Esophagus muscularis mucosa (tissue), 4 donors: ENCODE measurements at regions not wholly inside any gene's neighbourhood (a gene's known extent, or its start where the extent isn't known, plus 50 kb on each side); places are given as distances from the start of the nearest gene placed in this dataset.

Experiments used
- EP300 ChIP-seq: sonication (generic); formaldehyde crosslinking; IDR thresholded peaks from one replicate; pipeline ENCODE4 v1.6.1; 2017; ENCODE audit warnings: antibody characterized with exemption
- POLR2A ChIP-seq: fragments of 450-650 bp; IDR thresholded peaks from one replicate; pipeline ENCODE4 v1.6.1; 2017; ENCODE audit warnings: antibody characterized with exemption, moderate library complexity, mild to moderate bottlenecking, low read depth
- POLR2AphosphoS5 ChIP-seq, 2 donors: sonication (generic); formaldehyde crosslinking; IDR thresholded peaks; one replicate each; pipeline ENCODE4 v1.6.1; 2017; ENCODE audit warnings: antibody characterized with exemption in 2 of 2
- TF ChIP-seq, protein P1 (sequence below), 3 experiments: fragments of 200-600 bp in 2 of 3; fragments of 450-650 bp in 1 of 3; sonication (generic) in 2 of 3; IDR thresholded peaks; one replicate each; pipeline ENCODE4 v1.5.1; 2017 to 2019; ENCODE audit warnings: antibody characterized with exemption in 3 of 3, mild to moderate bottlenecking in 2 of 3, moderate library complexity in 1 of 3

DNA sequence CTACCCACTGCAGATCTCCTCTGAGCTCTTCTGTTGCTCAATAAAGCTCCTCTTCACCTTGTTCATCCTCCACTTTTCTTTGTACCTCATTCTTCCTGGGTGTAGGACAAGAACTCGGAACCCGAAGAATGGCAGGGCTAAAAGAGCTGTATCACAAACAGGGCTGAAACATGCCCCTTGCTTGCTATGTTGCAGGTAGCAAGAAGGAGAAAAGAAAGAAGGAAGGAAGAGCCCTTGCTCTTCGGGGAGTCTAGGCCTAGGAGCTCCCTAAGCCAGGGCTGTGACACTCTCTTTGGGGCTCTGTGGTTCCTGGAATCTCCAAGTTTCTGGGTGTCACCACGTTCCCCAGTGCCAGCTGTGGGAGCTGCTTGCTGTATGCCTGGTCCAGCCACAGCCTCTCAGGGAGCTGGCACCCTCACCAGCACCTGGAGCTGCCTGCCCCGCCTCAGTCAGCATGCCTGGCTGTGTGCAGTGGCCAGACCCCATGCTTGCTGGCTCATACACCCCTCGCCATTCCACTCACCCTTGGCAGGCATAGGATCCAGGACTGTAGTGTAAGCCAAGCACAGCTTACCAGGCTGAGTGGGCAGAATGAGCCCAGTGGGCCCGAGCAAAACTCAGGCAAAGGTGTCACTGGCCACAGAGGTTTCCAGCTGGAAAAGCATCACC lies 274.8 kb upstream of the ADRA1B start:
- TF ChIP-seq, protein P1, sequence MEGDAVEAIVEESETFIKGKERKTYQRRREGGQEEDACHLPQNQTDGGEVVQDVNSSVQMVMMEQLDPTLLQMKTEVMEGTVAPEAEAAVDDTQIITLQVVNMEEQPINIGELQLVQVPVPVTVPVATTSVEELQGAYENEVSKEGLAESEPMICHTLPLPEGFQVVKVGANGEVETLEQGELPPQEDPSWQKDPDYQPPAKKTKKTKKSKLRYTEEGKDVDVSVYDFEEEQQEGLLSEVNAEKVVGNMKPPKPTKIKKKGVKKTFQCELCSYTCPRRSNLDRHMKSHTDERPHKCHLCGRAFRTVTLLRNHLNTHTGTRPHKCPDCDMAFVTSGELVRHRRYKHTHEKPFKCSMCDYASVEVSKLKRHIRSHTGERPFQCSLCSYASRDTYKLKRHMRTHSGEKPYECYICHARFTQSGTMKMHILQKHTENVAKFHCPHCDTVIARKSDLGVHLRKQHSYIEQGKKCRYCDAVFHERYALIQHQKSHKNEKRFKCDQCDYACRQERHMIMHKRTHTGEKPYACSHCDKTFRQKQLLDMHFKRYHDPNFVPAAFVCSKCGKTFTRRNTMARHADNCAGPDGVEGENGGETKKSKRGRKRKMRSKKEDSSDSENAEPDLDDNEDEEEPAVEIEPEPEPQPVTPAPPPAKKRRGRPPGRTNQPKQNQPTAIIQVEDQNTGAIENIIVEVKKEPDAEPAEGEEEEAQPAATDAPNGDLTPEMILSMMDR (IDR thresholded peaks at IDR 0.05): no peak
- no peak for TF ChIP-seq POLR2A
- TF ChIP-seq POLR2AphosphoS5 (IDR thresholded peaks at IDR 0.05): no peak
- TF ChIP-seq EP300: no peak
